Fibroblast of skin of right biceps (primary cell): ENCODE measurements at regions not wholly inside any gene's neighbourhood (a gene's known extent, or its start where the extent isn't known, plus 50 kb on each side); places are given as distances from the start of the nearest gene placed in this dataset.

Experiments
- DNase-seq: peaks from one replicate; pipeline ENCODE4 v3.0.0-alpha.2; 2013

- DNase-seq, result peak; percentile 5
Observed at GRCh38 chr9:80410106-80410505, 838.3 kb downstream of the TLE4 start.

GRCh38 chr9:80407220-80407619, 835.5 kb downstream of the TLE4 start:
- DNase-seq, result no peak

- no peak for DNase-seq
Observed at GRCh38 chr9:80401243-80401642, 829.5 kb downstream of the TLE4 start.

- no peak for DNase-seq
Observed at GRCh38 chr9:80400624-80401230, 829.0 kb downstream of the TLE4 start.

- DNase-seq, result no peak
Observed at GRCh38 chr9:80399606-80400005, 827.8 kb downstream of the TLE4 start.

- no peak for DNase-seq
Observed at GRCh38 chr9:80387828-80388227, 816.1 kb downstream of the TLE4 start.

- no peak for DNase-seq
Observed at GRCh38 chr9:80385246-80385645, 813.5 kb downstream of the TLE4 start.

- no peak for DNase-seq
Observed at GRCh38 chr9:80383331-80383730, 811.6 kb downstream of the TLE4 start.

- DNase-seq, result no peak
Observed at GRCh38 chr9:80382211-80382891, 810.6 kb downstream of the TLE4 start.

- DNase-seq, result no peak
Observed at GRCh38 chr9:80380301-80380700, 808.5 kb downstream of the TLE4 start.

- no peak for DNase-seq
Observed at GRCh38 chr9:80378669-80379293, 807.0 kb downstream of the TLE4 start.

GRCh38 chr9:80376180-80376579, 804.4 kb downstream of the TLE4 start:
- DNase-seq, result no peak

GRCh38 chr9:80375477-80375876, 803.7 kb downstream of the TLE4 start:
- DNase-seq, result no peak

GRCh38 chr9:80369641-80370040, 797.9 kb downstream of the TLE4 start:
- peak; percentile 72 for DNase-seq

- no peak for DNase-seq
Observed at GRCh38 chr9:80366626-80367025, 794.9 kb downstream of the TLE4 start.

GRCh38 chr9:80359941-80360881, 788.4 kb downstream of the TLE4 start:
- DNase-seq, result no peak

GRCh38 chr9:80359291-80359690, 787.5 kb downstream of the TLE4 start:
- DNase-seq, result no peak

- no peak for DNase-seq
Observed at GRCh38 chr9:80352967-80353366, 781.2 kb downstream of the TLE4 start.

- DNase-seq, result no peak
Observed at GRCh38 chr9:80351612-80352011, 779.8 kb downstream of the TLE4 start.

- no peak for DNase-seq
Observed at GRCh38 chr9:80326105-80326504, 754.3 kb downstream of the TLE4 start.

- peak; percentile 57 for DNase-seq
Observed at GRCh38 chr9:80320916-80321315, 749.2 kb downstream of the TLE4 start.

- peak; percentile 34 for DNase-seq
Observed at GRCh38 chr9:80320480-80320879, 748.7 kb downstream of the TLE4 start.

GRCh38 chr9:80305136-80305535, 733.4 kb downstream of the TLE4 start:
- DNase-seq, result no peak
